Skeletal muscle cell (primary cell): ENCODE measurements at regions not wholly inside any gene's neighbourhood (a gene's known extent, or its start where the extent isn't known, plus 50 kb on each side); places are given as distances from the start of the nearest gene placed in this dataset.

Experiments
- DNase-seq: peaks from one replicate; pipeline ENCODE4 v3.0.0-alpha.2; 2010; ENCODE audit warnings: low read depth
- H3K4me3 ChIP-seq: 2 replicates; pipeline ENCODE4 v1.5.1; 2011; ENCODE audit warnings: low read depth, mild to moderate bottlenecking, control low read depth, low read length, moderate library complexity

GRCh38 chrX:30156009-30156408 is 59.4 kb upstream of the MAGEB2 start:
- no peak overlapping the region for H3K4me3 ChIP-seq
- DNase-seq: no peak

DNA sequence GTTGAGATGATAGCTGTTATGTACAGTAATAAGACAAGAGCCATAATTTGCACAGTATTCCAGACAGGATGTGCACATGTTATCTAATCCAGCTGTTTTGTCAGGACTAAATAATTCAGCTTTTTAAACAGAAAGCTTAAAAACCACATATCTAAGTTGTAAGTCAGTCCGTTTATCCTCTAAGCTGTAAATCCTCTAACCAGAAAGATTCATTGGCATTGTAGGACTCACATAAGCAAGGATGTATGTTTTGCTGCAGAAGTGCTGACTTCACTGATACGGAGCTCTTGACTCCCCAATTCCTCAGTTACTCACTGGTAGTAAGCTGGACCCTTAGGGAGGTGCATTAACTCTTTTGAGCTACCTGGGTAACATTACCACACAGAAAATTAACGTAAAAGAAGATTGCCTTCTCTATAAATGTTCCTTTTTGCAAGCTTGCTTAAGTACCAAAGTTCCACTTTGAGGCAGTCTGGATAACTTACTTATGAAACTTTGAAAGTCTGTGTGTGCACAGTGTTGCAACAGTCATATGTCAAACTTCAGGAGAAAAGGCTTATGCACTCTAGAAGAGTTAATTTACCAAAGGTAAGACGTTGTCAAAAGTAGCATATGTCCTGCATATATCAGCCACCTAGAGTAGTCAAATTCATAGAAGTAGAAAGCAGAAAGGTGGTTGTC is 58.3 kb upstream of the MAGEB2 start:
- DNase-seq: no peak
- no peak overlapping the region for H3K4me3 ChIP-seq

DNA sequence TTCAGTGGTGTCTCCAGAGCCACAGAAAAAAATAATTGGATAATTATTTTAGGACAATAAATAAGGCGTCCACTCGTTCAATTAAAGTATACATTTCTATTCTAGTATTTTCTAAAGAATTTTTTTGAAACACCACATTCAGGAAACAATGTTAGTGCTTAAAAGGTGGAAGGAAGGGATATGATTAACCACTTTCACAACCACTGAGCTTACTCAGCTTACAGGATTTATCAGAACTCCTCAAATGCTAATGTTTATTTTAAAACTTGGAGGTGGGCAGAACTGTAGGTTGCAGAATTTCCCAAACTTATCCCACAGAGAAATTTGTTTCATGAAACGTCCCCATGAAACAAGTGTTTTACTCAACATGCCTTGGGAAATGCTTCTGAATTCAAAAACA is 54.3 kb upstream of the MAGEB2 start:
- no peak for DNase-seq

More for the DNA sequence above, 54.3 kb upstream of the MAGEB2 start:
- no peak overlapping the region for H3K4me3 ChIP-seq
